ENCODE measurements at regions not wholly inside any gene's neighbourhood (a gene's known extent, or its start where the extent isn't known, plus 50 kb on each side); places are given as distances from the start of the nearest gene placed in this dataset.
"Not testable (repeated sequence)": the region's sequence is repeated elsewhere in the genome, so short reads cannot be mapped to it uniquely, and the experiment has no call there.

DNA sequence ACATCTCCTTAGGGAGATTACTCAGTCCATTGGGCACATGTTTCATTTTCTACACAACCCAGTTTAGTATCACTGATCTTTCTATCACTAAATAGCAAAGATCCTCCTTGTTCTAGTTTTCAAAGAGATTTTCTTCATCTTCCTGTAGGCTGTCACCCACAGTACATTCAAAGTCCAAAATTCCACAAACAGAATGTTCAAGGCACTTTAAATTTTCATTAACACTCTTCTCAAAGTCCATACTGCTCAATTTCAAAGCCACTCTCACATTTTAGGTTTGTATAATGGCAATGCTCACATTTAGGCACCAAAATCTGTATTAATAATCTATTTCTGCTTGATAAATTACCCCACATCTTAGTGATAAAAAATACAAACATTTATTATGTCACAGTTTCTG lies 152.8 kb downstream of the FSIP2 start:
- no peak for DNase-seq (ENCODE audit: low spot score)

DNA sequence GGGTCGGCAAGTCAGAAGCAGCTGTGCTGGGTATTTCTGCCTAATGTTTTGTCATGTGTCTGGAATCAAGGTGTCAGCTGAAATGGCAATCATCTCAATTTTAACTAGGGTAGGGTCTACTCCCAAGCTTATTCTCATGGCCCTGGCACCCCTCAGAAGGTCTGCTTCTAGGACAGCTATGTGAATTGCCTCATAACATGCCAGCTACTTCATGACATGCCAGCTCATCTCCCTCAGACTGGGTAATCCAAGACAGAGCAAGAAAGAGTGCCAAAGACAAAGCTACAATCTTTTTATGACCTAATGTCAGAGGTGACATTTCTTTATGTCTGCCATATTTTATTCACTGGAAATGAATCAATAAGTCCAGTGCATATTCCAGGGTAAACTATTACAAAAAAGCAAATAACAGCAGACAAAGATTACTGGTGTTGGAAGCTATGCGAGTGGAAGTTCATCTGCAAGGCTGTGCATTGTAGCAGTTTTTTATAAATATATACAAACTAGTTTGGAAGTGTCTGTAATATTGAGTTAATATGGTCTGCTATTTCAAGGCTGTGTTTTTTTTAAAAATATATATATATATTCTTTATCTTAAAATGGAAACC lies 153.3 kb downstream of the FSIP2 start:
- no peak for DNase-seq (ENCODE audit: low spot score)

DNA sequence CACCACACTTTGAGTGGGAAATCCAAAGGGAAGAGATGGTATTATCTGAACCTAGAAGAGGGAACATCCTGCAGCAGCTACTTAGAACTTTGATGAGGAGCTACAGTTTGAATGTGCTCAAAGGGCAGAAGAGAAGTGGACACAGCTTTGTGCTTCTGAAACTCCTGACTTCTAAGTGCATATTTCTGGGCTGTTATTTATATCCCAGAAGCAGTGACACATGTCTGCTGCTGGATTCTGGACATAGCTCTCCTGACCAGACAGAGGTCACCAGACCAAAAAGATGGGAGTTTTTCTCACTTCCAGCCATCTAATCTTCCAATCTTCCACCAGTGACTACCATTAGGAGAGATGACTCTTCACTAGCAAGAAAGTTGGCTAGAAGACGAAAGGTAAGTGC lies 153.9 kb downstream of the FSIP2 start:
- DNase-seq (ENCODE audit: low spot score) = no peak

DNA sequence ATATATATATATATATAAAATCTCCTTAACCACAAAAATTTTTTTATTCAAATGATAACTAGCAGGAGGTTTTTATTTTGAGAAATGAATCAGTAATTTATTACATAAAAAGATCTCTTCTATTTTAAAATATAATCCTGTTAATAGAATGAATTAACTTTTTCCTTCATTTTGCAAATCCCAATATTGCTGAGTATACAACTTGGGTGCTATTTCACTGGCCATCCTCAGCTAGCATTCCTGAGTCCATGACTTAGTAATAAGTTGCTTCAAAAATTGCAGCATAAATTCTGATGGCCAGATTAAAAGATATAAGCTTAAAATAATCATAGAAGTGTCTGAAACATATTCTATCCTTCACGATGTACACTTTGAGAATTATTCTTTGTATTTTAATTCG lies 155.6 kb downstream of the FSIP2 start:
- no peak for DNase-seq (ENCODE audit: low spot score)

DNA sequence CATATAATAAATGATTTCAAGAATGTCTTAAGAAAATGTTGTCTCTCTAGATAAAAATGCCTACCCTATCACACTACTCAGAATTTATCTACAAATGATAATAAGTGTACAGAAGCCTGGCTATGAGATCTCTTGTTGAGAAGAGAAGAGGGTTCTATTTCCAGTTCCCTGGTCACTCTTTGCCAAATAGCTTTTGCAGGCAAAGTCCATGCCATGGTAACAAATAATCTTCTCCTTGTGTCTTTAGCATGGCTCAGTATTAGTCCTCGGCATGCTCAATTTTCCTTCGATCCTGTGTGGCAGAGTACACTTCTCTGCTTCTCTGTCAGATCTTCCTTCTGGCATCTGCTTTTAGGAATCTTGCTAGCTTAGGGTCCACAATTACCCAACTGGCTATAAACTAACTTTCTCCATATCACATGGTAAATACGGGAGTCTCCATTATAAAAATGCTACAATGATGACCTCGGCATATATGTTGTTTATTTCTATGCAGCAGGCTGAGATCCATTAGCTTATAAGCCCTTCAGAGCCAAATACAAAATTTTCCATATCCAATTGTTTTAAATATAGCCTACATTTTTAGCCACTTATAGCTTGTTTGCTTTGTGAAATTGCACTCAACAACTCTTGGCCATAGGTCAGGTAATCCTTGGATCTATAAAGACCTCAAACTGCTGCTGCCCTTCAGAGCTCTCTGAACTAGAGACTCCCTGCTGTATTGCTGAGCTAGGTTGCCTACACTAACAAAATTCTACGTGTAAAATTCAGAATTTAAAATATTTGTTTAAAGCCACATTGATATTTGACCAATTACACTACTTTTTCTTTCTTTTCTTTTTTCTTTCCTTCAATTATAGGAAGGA lies 157.5 kb downstream of the FSIP2 start:
- no peak for DNase-seq (ENCODE audit: low spot score)

DNA sequence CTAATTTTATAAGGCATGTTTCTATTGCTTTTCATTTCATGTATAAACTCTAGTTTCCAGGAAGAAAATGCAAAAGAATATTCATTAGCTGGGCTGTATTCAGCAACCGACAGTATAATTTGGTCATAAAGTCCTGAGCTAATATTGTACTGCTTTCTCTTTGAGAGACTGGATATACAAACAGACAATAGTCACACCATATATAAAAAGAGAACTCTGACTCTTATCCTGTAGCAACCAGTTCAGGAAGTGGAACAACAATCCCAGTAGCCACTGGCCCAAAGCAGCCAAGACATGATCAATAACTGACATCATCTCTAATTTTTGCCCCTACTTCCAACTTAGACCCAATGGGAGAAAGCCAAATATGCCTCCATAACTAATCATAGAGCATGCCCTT lies 160.8 kb downstream of the FSIP2 start:
- DNase-seq (ENCODE audit: low spot score) = no peak

DNA sequence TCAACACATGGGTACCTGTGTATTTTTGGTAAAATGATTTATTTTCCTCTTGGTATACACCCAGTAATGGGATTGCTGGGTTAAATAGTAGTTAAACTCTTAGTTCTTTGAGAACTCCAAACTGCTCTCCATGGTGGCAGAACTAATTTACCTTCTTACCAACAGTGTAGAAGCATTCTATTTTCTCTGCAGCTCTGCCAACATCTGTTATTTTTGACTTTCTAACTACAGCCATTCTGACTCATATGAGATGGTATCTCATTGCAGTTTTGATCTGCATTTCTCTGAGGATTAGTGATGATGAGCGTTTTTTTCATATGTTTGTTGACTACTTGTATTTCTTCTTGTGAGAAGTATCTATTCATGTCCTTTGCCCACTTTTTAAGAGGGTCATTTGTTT lies 180.6 kb downstream of the FSIP2 start:
- DNase-seq (ENCODE audit: low spot score) = no peak

DNA sequence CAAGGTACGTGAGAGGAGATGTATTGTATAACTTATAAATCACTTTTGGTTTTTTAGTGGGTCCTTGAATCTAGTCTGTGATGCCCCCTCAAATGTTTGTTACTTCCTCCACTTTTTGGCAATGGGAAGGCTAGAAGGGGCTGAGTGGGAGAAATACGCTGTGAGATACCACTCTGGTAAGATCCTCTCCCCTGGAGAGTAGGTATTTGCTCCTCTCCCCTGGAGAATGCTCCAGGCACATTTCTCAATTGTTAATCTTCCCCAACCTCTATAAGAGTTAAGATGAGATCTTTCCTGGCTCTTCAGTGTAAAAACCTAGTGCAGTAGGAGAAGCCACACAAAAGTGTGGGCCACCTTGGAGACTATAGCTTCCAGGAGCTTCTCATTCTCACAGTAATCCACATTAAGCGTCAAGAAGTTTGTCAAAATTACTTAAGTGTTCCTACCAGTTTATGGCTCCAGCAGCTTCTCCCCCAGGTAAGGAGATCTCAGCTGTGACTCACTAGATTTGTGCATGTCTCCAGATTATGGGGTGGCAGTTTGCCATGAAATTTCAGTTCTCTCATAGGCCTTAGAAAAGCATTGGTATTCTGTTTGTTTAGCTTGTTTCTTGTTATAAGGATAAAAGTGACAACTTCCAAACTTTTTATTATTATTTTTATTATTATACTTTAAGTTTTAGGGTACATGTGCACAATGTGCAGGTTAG lies 182.6 kb downstream of the FSIP2 start:
- no peak for DNase-seq (ENCODE audit: low spot score)

DNA sequence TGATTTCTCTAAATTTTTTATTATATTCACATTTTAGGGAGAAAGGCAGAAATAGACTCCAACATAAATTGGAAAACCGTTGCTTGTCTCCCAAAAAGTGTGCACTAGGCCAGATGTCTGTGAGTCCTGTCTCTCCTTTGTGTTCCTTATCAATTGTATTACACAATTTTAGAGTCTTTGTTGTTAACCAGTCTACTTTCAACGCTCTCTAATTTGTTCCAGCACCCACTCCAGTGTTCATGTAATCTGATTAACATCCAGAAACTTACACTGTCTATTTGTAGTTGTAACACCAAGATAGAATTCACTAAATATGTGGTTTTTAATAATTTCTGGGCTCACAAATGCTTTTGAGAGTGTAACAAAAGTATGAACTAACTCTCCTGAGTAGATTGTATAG lies 195.6 kb downstream of the FSIP2 start:
- no peak for DNase-seq (ENCODE audit: low spot score)

DNA sequence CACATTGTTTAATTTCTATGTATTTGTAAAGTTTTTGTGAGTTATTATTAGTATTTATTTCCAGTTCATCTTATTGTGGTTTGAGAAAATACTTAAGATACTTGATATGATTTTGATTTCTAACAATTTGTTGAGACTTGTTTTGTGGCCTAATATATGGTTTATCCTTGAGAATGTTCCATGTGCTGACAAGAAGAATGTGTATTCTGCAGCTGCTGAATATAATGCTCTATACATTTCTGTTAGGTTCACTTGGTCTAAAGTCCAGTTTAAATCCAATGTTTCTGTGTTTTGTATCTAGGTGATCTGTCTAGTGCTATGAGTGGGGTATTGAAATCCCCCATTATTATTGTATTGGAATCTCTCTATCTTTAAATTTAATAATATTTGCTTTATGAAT lies 201.3 kb downstream of the FSIP2 start:
- no peak for DNase-seq (ENCODE audit: low spot score)

DNA sequence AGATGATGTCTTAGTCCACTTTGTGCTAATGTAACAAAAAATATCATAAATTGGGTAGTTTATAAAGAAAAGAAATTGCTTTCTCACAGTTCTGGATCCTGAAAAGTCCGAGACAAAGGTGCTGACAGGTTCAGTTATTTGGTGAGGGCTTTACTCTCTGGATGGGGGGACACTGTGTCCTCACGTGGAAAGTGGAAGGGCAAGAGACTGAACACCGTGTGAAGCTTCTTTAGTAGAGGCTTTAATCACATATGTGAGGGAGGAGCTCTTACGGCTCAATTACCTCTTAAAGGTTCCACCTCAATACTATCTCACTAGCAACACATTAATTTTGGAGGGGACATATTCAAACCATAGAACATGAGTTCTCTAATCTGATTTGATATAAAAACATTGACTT lies 204.3 kb downstream of the FSIP2 start:
- DNase-seq (ENCODE audit: low spot score) = no peak

DNA sequence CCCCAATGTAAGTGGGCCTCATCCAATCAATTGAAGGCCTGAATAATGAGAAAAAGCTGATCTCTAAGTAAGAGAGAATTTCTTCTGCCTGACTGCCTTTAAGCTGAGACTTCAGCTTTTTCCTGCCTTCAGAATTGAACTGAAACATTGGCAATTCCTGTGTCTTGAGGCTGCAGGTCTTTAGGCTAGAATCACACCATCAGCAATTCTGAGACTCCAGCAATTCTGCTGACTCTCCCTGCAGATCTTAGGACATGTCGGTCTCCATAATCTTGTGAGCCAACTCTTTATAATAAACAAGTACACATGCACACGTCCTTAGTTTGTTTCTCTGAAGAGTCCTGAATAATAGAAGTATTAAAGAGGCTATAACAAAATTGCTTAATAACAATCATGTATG lies 209.1 kb downstream of the FSIP2 start:
- no peak for DNase-seq (ENCODE audit: low spot score)

DNA sequence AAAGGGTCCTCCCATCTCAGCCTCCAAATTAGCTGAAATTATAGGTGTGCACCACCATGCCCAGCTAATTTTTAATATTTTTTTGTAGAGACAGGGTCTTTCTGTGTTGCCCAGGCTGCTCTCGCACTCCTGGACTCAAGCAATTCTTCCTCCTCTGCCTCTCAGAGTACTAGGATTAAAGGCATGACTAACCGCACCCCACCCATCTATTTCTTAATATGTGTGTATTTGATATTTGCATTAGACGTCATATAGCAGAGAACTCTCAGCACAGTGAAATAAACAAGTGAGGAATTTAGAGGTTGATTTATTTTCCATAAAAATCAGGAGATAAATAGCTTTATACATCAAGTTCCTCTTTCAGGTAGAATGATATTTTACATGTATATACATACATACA lies 213.5 kb downstream of the FSIP2 start:
- DNase-seq (ENCODE audit: low spot score) = no peak

DNA sequence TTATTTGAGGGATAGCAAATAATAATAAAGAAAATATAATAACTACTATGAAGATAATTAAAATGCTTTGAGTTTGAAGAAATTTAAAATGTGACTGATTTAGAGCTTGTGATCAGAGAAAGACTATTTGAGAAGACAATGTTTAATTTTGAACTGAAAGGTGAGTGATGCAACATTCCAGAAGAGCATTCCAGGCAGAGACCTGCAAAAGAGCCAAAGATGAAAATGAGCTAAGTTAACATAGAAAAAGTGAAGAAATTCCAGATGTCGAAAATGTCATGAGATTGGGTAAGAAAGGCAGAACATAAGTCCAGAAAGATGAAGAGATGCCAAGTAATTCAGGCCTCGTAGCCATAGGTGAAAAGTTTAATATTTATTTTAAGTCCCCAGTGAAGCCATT lies 215.8 kb downstream of the FSIP2 start:
- DNase-seq (ENCODE audit: low spot score) = no peak

DNA sequence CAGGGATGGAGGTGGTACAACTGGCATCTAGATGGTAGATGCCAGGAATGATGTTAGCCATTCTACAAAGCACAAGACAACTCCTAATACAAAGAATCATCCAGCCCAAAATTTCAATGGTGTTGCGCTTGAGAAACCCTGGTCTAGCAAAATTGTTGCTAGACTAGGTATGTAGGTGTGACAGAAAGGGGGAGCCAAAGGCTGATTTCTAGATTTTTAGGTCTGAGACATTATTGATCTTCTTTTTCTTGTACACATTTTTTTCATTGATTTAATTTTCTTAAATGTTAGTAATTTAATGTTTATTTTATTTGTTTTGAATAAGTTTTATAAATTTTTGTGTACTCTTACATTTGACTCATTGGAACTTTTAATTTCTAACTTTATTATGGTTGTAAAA lies 216.4 kb downstream of the FSIP2 start:
- DNase-seq (ENCODE audit: low spot score) = no peak

DNA sequence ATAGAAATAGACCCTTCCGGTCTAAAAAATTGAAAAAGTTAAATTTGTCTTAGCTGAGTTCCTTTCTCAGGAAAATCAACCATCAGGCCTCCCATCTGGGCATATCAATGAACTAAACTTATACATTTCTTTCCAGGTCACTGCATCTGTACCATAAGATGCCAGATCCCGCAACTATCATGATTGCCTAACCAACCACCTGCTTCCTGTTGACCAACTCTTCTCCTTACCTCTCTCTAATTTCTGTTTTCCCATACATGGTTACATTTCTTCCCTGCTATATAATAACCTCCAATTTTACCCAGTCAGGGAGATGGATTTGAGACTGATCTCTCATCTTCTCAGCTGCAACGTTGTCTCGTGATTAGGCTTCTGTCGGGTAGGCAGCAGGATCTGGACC lies 228.7 kb downstream of the FSIP2 start:
- DNase-seq (ENCODE audit: low spot score) = no peak

DNA sequence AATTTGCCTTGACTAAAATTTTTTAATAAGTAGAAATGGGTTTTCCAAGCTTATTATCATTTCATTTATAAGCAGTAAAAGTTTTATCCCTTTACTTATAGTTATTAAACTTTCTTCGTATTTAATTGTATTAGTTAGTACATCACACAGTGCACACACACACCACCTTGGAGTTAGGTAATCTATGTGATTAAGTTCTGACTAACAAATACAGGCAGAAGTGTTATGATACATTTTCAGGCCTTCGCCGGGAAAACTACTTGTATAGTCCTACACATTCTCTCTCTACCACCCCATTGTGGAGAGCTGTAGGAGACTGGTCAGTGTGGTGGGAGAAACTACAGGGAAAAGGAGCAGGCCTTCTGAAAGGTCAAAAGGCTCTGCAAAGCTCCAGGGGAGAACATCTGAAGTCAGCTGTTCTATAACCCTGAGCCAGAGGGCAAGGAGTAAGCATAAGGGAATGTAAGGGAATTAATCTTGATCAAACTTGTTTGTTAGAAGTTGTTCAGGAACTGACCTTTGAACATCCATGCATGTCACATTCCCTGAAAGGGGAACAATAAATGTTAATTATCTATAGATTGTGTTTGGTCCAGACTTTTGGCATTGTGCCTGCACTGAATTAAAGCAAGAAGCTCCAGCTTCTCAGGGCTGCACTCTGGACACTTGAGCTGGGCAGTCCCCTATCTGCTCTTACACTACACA lies 231.7 kb downstream of the FSIP2 start:
- no peak for DNase-seq (ENCODE audit: low spot score)

DNA sequence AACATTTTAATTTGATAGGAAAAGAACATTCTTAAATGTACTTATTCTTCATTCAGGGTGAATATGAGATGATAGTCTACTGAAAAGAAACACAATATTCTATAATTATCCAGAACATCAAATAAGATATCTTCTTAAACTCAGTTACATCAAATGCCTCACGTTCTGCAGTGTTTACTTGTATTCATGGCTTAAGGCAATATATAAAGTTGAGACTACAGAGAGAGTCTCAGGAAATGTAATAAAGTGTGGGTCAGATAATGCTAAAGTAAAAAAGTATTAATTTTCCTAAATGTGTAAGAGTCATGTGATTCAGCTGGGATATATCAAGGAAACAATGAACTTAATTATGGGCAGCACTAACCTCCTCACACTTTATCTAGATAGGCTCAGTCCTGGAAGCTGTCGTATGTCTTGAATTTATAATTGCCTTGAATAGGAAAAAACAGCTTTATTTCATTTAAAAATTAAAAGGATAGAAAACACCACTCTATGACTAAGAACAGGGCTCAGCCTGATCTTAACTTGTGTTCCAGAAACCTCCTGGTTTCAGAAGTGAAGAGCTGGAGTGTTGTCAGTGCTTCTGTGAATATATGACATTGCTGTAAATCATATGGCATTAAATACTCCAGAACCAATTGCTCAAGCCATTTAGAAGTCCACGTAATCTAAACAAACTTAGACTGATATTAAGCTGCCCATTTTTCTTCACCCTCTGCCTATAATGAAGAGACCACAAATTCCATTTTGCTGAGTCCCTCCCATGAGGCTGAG lies 240.2 kb downstream of the FSIP2 start:
- DNase-seq (ENCODE audit: low spot score) = no peak

DNA sequence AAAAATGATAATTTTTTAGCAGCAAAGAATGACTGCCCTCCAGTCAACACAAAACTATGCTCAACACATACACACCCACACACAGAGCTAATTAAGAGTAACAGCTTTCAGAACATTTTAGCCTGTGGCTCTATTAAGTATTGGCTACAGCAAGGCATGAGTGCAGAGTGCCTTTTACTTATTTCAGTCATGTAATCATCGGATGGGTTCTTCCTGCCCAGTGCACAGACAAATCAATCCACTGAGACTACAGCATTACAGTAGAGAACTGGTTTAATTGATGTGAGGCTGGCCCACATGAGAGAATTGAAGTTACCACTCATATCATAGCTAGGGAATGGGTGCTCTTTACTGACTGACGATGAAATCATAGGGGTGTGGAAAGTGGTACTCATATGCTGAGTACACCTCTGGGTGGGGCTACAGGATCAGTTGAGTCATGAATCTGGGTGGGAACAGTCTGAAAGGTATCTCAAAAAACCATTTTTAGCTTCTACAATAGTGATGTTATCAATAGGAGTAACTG lies 241.0 kb downstream of the FSIP2 start:
- no peak for DNase-seq (ENCODE audit: low spot score)

DNA sequence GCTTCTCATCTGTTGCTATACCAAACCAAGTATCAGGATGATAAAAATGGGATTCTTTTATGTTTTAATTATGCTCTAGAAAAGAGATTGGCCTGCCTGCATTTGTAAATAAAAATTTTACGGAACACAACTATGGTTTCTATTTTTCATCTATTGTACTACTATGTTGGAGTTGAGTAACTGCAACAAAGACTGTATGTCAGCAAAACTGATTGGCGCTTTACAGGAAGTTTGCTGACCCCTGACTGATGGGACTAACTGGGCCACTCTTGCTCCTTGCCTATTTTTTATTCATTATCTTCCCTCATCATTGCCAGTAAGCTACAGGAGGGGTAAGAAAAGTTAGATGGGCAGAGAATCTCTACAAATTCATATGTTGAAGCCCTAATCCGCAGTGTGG lies 242.3 kb downstream of the FSIP2 start:
- DNase-seq (ENCODE audit: low spot score) = no peak

DNA sequence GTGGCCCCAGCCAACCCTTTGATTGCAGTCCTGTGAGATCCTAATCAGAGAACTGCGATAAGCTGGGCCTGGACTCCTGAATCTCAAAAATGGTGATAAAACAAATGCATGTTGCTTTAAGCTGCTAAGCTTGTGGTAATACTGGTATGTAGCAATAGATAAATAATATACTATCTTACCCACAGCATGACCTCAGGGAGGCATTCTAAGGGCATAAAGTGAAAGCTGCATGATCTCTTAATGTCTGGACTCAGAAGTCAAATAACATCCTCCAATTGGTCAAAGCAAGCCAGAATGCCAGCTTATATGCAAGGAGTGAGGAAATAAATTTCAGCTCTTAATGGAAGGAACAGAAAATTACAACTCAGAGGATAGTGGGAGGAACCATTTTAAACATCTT lies 246.1 kb downstream of the FSIP2 start:
- DNase-seq (ENCODE audit: low spot score) = no peak

DNA sequence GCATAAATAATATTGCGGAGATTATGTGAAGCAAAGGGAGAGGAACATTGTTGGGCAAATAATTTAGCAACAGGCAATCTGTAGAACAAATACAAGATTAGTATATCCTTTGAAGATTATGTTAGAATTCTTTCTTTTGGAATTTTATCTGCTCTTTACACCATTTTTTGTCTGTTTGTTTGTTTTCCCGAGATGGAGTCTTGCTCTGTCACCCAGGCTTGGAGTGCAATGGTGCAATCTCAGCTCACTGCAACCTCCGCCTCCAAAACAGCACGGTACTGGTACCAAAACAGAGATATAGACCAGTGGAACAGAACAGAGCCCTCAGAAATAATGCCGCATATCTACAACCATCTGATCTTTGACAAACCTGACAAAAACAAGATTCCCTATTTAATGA lies 250.3 kb downstream of the FSIP2 start:
- DNase-seq (ENCODE audit: low spot score) = not testable (repeated sequence)

All from COLO829 (cell line).